B cell (primary cell): ENCODE measurements at regions not wholly inside any gene's neighbourhood (a gene's known extent, or its start where the extent isn't known, plus 50 kb on each side); places are given as distances from the start of the nearest gene placed in this dataset.

Experiments
- ATAC-seq: fragments of 200-7000 bp; cut with Tn5 transposase; one replicate; pipeline ENCODE4 v1.10.0; 2021; ENCODE audit warnings: low read depth, mild to moderate bottlenecking, moderate number of reproducible peaks, moderate library complexity
- CTCF ChIA-PET: fragments of 350-600 bp; sonication (Branson Sonifier 250); formaldehyde crosslinking; loops from one replicate; lab custom pipeline; 2021; ENCODE audit warnings: antibody characterized with exemption, inconsistent platforms; lab: Charles Lee
- POLR2A ChIA-PET: fragments of 350-600 bp; sonication (Branson Sonifier 250); formaldehyde crosslinking; loops from one replicate; lab custom pipeline; 2021; ENCODE audit warnings: antibody characterized with exemption; lab: Charles Lee
- DNase-seq: peaks from one replicate; pipeline ENCODE4 v3.0.0; 2013
- H2AFZ ChIP-seq: 2 replicates; pipeline ENCODE4 v1.6.1; 2012; ENCODE audit warnings: mild to moderate bottlenecking, low read depth, low read length; ENCODE audit not compliant: insufficient read depth, poor library complexity, severe bottlenecking
- H3K27ac ChIP-seq, 2 donors: 1 replicate in 1 of 2; 2 replicates in 1 of 2; pipeline ENCODE4 v1.5.1; 2012 to 2013; ENCODE audit warnings: low read length in 2 of 2, mild to moderate bottlenecking in 2 of 2, moderate library complexity in 1 of 2
- H3K27me3 ChIP-seq, 4 experiments: fragments of 200-600 bp in 1 of 4; sonication (generic) in 1 of 4; replicated peaks in 1 of 4; 1 replicate in 2 of 4; 2 replicates in 2 of 4; pipeline versions ENCODE4 v1.6.1 to v1.7.0; 2013 to 2016; ENCODE audit warnings: low read length in 3 of 4, mild to moderate bottlenecking in 2 of 4, mixed read lengths in 1 of 4, moderate library complexity in 1 of 4; ENCODE audit not compliant: insufficient read depth in 4 of 4, control insufficient read depth in 3 of 4; ENCODE audit errors: control extremely low read depth in 1 of 4
- H3K36me3 ChIP-seq, 2 experiments: replicated peaks in 1 of 2; 1 replicate in 1 of 2; 2 replicates in 1 of 2; pipeline versions ENCODE4 v1.6.1 to v1.7.1; 2013; ENCODE audit warnings: low read length in 1 of 2; ENCODE audit not compliant: insufficient read depth in 2 of 2, control insufficient read depth in 1 of 2; ENCODE audit errors: control extremely low read depth in 1 of 2, extremely low read depth in 1 of 2
- H3K4me1 ChIP-seq, 2 donors: fragments of 200-600 bp in 1 of 2; sonication (generic) in 1 of 2; 1 replicate in 1 of 2; 2 replicates in 1 of 2; pipeline versions ENCODE4 v1.5.1 to v1.6.1; 2013 to 2017; ENCODE audit warnings: low read length in 2 of 2; ENCODE audit not compliant: control insufficient read depth in 2 of 2, insufficient read depth in 2 of 2
- H3K4me2 ChIP-seq: replicated peaks from 2 replicates; pipeline ENCODE3; 2012; ENCODE audit warnings: mild to moderate bottlenecking, low read depth, low read length; ENCODE audit not compliant: poor library complexity, severe bottlenecking
- H3K4me3 ChIP-seq, 5 experiments: fragments of 200-600 bp in 1 of 5; sonication (generic) in 1 of 5; 1 replicate in 3 of 5; 2 replicates in 2 of 5; pipeline versions ENCODE4 v1.5.1 to v1.7.0; 2011 to 2016; ENCODE audit warnings: low read length in 4 of 5, mild to moderate bottlenecking in 4 of 5, low read depth in 2 of 5, control low read depth in 1 of 5, moderate library complexity in 1 of 5; ENCODE audit not compliant: insufficient read depth in 1 of 5; ENCODE audit errors: control extremely low read depth in 1 of 5, extremely low read depth in 1 of 5
- H3K79me2 ChIP-seq: fragments of 200-600 bp; sonication (generic); one replicate; pipeline ENCODE4 v1.6.0; 2016; ENCODE audit warnings: low read length; ENCODE audit not compliant: control insufficient read depth, insufficient read depth
- H3K9ac ChIP-seq: fragments of 200-600 bp; sonication (generic); 2 replicates; pipeline ENCODE4 v1.6.1; 2017; ENCODE audit warnings: mild to moderate bottlenecking, low read length, moderate library complexity
- H3K9me3 ChIP-seq, 3 donors: one replicate each; pipeline versions ENCODE4 v1.6.1 to v1.7.1; 2013; ENCODE audit warnings: low read length in 2 of 3; ENCODE audit not compliant: control insufficient read depth in 2 of 3, insufficient read depth in 1 of 3; ENCODE audit errors: control extremely low read depth in 1 of 3
- H4K20me1 ChIP-seq: 2 replicates; pipeline ENCODE4 v1.6.0; 2012; ENCODE audit warnings: mild to moderate bottlenecking, low read length; ENCODE audit not compliant: insufficient read depth, control insufficient read depth, poor library complexity, severe bottlenecking
- H3K27ac Mint-ChIP-seq: one replicate; pipeline ENCODE4 v1.8.0; 2021; ENCODE audit warnings: mixed read lengths
- H3K27me3 Mint-ChIP-seq: one replicate; pipeline ENCODE4 v1.8.0; 2021; ENCODE audit warnings: mixed read lengths
- H3K4me1 Mint-ChIP-seq: one replicate; pipeline ENCODE4 v1.8.0; 2021; ENCODE audit warnings: mixed read lengths
- H3K4me3 Mint-ChIP-seq: one replicate; pipeline ENCODE4 v1.8.0; 2021; ENCODE audit warnings: mixed read lengths
- H3K9me3 Mint-ChIP-seq: one replicate; pipeline ENCODE4 v1.8.0; 2022; ENCODE audit warnings: mixed read lengths; ENCODE audit not compliant: insufficient read depth
- CTCF ChIP-seq: fragments of 200-600 bp; IDR thresholded peaks from one replicate; pipeline ENCODE4 v1.8.0; 2022; ENCODE audit warnings: antibody characterized with exemption, mild to moderate bottlenecking
- EZH2 ChIP-seq: IDR thresholded peaks from 2 replicates; pipeline ENCODE4 v1.6.1; 2012; ENCODE audit warnings: borderline replicate concordance, low read depth, mild to moderate bottlenecking, moderate library complexity, low read length; ENCODE audit not compliant: insufficient read depth, poor library complexity, severe bottlenecking
- WGBS: methylation state at CpG from one replicate; pipeline ENCODE4 v1.1.5; 2013; ENCODE audit warnings: missing lambda C conversion rate; ENCODE audit not compliant: insufficient coverage; 5-methylcytosine and 5-hydroxymethylcytosine counted together
- intact Hi-C: fragments of 100-400 bp; cut with micrococcal nuclease; formaldehyde crosslinking; loops from one replicate; pipeline ENCODE4 v1.10.0; 2022

GRCh38 chr18:56120782-56121181, 517.6 kb downstream of the TXNL1 start:
- no CpG with 5 or more reads among the region's 3 CpGs for WGBS
- Histone ChIP-seq H3K36me3 (no peaks in the 10 kb centered on the region), H2AFZ (no peak overlapping the region), H3K9me3 (no peaks in the 10 kb centered on the region), H3K79me2 (no peaks in the 10 kb centered on the region), H3K9ac (no peak overlapping the region), H3K27ac (no peak overlapping the region), H3K4me2 (no peak overlapping the region), H3K4me3 (no peak overlapping the region), H3K4me1 (peaks cover 2 to 3% of the 10 kb centered on the region in 2 donors), H3K27me3 (no peaks in the 10 kb centered on the region), H4K20me1 (no peaks in the 10 kb centered on the region)
- DNase-seq (no peak), ATAC-seq (no peak)
- Mint-ChIP-seq H3K27ac (no peak overlapping the region), H3K4me3 (no peak overlapping the region), H3K4me1 (peaks cover 4% of the 10 kb centered on the region), H3K9me3 (no peaks in the 10 kb centered on the region), H3K27me3 (no peaks in the 10 kb centered on the region)
- TF ChIP-seq CTCF (no peak), EZH2 (no peak)
- ChIA-PET CTCF (no interaction called here), POLR2A (no interaction called here)
- intact Hi-C loops: no loop called here

DNA sequence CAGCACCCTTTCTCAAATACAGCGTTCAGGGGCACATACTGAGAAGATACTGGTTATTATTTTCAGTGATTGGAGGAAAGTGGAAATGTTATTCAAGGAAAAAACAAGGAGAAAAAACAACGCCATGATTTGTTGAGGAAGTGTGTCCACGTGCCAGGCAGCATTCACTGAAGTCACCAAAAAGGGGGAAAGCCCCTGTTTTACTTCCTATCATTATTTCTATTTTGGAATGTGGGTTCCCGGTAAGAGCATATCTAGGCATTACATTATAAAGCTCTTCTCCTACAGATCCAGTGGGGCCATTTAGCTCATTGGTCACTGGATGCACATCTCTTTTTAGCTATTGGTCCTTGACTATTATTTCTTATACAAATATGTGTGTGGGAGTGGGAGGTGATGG, 518.7 kb downstream of the TXNL1 start:
- Histone ChIP-seq H3K4me2 (no peak overlapping the region), H3K27me3 (no peaks in the 10 kb centered on the region), H3K4me1 (peaks cover 13 to 14% of the 10 kb centered on the region in 2 donors), H3K9me3 (no peaks in the 10 kb centered on the region), H4K20me1 (no peaks in the 10 kb centered on the region), H3K4me3 (no peak overlapping the region), H3K36me3 (no peaks in the 10 kb centered on the region), H3K9ac (no peak overlapping the region), H3K79me2 (no peaks in the 10 kb centered on the region), H2AFZ (no peak overlapping the region), H3K27ac (no peak overlapping the region)
- Mint-ChIP-seq H3K27me3 (no peaks in the 10 kb centered on the region), H3K27ac (no peak overlapping the region), H3K9me3 (no peaks in the 10 kb centered on the region), H3K4me1 (peaks cover 15% of the 10 kb centered on the region), H3K4me3 (no peak overlapping the region)
- DNase-seq (no peak), ATAC-seq (no peak)
- ChIA-PET POLR2A (no interaction called here), CTCF (no interaction called here)
- TF ChIP-seq CTCF (no peak), EZH2 (no peak)
- WGBS: no CpG with 5 or more reads among the region's 4 CpGs
- intact Hi-C loops: loop anchor here (10.0 kb wide), 1 partner anchor 705 kb away; no protein-coding TSS in a partner anchor
